ENCODE measurements at regions not wholly inside any gene's neighbourhood (a gene's known extent, or its start where the extent isn't known, plus 50 kb on each side); places are given as distances from the start of the nearest gene placed in this dataset.
"Not testable (repeated sequence)": the region's sequence is repeated elsewhere in the genome, so short reads cannot be mapped to it uniquely, and the experiment has no call there.

DNA sequence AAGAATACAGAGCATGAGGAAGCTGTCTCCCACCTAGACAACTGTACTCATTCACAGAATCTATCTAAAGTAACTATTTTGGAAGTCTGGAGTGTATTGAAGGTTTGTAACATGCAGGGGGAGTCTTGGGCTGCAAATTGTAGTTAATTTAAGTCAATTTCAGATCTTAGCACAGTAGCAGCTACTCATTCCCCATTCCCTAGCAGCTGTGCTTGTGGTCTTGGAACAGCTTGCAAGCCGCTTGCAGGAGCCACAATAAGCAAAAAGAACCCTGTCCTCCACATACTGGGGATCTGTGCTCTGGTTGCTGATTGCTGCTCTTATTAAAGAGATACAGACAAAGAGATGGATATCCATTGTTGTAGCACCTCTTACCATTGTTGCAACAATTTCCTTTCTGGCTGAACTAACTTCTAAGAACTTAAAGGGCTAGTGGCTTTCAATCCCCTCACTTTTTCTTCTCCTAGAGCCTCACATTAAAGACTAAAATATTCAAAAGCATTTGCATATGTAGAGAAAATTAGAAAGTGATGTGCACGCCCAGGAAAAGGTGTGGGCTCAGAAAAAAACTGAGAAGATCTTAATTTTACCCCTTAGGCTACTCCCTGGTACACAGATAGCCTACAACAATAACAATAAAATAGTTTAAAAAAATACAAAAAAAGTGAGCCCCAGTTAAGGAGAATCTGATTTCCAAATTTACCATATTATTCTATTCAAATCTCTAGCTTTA, 1775.1 kb upstream of the PIK3C3 start:
- DNase-seq, result no peak

DNA sequence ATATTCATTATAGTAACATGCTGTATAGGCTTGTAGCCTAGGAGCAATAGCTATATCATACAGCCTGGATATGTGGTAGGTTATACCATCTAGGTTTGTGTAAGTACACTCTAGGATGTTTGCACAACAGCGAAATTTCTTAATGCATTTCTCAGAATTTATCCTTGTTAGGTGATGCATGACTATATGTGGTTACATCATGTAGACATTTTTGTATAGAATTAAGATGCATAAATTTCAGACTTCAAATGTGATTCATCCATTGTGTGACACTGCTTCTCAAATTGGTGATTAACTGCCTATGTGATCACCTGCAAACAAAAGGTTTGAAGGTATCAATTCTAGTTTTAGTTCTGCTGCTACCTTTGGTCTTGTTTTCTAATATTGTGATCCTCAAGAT, 1787.0 kb upstream of the PIK3C3 start:
- no peak for DNase-seq

DNA sequence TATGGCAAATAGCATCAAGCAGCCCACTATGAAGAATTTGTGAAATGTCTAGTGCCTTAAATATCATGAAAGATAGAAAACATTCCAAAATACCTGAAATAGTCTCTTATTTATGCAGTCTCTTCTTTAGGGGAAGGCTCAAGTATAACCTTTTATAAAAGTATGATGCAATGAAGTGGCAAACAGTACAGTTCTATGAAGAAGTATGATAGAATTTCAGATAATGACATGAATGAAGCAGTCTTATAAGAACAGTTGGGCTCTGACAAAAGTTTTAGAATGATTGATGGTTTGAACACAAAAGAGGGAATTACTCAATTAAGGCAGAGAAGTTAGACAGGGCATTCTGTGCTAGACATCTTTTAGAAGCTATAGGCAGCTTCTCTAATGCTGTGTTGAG, 1791.8 kb upstream of the PIK3C3 start:
- DNase-seq, result no peak

DNA sequence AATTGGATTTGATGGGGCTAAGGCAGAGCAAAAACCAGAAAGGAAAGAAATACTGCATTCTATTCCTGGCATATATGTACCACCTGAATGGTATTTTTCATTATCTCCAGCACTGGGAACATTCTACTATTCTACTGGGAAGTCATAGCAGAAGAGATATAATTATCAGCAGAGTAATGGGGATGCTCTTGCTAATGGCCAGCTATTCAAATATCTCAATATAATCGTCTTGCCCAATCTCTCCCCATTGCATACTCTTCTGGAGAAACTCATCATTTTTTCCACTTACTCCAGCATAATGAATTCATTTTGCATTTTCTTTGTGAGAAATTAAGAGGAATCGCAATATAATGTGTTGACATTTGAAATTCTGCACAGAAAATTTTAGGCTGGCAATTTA, 1794.7 kb upstream of the PIK3C3 start:
- no peak for DNase-seq

DNA sequence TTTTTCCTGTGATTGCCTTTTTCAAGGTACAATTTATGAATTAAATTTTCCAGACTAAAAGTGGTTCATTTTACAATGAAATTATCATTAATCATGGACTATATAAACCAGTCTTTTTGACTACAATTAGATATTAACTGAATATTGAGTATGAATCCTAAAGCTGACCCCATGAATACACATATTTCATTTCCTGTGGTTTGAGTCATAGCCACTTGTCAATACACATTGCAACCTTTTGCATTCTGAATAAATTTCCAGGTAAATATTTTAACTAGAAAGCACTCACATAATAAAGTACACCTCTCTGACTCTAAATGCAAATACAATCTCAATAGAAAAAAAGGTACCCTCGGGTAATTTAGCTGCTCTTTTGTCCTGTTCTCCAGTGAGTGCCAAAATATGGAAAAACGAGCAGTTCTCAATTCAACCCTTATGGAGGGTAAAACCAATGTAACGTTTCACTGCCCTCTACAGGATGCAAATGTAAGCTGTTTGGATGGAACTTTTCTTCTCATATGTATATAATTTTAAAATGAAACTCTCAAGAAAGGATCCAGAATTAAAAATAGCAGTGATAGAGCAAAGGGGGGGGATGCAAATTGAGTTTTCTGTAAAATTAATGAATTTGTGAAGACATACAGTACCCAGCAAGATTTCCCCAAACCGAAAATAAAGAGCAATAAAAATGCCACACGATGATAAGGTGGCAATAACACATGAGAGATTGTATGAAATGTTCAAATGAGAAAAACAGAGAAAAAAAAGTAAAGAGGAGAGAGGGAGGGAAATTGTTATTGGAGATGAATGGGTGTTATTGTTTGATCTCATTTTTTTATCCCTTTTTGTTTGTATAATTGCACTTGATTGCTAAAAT, 1795.7 kb upstream of the PIK3C3 start:
- no peak for DNase-seq

DNA sequence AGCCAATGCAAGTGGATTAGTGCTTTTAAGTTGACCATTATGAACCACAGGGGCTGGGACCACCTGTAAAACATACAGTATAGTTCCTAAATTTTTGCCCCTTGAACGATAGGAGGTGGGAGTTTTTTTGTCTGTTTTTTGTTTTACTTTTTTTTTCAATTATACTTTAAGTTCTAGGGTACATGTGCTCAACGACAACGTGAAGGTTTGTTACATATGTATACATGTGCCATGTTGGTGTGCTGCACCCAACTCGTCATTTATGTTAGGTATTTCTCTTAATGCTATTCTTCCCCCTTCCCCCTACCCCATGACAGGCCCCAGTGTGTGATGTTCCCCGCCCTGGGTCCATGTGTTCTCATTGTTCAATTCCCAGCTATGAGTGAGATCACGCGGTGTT, 1797.9 kb upstream of the PIK3C3 start:
- no peak for DNase-seq

DNA sequence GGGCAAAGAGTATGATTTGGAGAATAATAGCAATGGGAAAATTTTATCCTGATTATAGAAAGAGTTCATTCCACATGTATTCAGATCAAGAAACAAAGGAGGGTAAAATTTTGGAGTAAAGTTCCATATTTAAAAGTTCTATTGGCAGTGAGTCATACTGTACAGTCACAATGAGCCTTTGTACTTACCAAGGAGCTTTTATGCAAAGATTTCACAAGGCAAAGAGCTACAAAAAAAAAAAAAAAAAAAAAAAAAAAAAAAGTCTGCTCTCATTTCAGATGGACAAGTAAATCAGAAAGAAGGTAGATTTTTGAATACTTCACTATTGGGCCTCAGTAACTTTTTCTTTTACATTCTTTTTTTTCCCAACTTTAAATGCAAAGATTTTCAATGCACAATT, 1802.2 kb upstream of the PIK3C3 start:
- no peak for DNase-seq

DNA sequence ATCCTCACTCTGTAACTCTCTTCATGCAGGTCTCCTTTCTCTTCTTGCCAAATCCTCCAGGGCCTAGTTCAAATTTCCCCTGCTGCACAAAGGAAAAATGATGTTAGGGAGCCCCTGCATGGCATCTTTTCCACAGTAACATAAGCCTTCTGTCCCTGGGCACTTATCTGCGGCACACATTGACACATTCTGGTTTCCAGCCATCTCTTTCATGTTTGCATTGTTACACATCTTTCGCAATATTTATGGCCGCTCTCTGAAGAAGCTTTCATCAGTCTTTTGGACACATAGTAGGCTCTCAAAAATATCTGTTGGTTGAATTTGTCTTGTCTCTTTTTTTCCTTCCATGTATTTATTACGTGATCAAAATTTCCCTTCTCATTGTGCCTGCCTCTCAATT, 1806.1 kb upstream of the PIK3C3 start:
- no peak for DNase-seq

DNA sequence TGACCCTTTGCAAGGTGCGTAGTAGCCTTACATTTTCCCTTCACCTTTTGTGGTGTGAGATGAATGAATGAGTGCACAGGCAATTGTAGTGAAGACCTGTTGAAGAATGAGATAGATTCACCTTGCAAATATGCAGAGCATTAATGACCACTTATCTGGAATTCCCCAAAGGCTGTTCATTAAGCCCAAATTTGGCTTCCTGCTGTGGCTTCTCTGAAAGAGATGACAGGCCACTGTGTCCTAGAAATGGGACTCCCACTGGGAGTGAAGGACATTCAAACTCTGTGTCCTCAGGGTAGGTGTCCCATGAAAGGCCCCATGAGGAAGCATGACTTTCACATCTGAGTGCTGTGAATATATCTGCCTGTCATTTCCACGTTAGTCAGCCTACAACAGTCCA, 1821.8 kb upstream of the PIK3C3 start:
- DNase-seq, result no peak

DNA sequence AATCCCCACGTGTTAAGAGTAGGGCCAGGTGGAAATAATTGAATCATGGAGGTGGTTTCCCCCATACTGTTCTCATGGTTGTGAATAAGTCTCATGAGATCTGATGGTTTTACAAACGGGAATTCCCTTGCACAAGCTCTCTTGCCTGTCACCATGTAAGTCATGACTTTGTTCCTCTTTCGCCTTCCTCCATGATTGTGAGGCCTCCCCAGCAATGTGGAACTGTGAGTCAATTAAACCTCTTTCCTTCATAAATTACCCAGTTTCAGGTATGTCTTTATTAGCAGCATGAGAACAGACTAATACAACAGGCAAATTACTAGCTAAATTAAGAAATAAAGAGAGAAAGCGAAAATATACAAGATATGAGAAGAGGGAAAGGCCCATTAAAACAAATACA, 1822.6 kb upstream of the PIK3C3 start:
- DNase-seq, result not testable (repeated sequence)

DNA sequence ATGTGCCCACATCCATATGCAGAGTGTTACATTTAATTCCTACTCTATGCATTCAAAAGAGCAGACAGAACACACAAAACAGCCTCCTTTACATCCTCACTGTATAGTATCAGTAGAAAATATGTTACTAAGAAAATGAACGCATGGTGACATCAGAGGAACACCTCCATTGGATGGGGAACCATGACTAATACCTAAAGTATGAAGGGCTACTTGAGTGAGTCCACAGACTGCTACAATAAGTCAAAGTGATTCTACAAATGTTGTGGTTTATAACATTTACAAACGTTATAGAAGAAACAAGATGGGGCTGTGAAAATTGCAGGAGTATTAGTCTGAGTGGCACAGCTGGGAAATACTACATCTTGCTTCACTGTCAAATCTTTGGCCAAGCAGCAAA, 1830.9 kb upstream of the PIK3C3 start:
- DNase-seq, result no peak

DNA sequence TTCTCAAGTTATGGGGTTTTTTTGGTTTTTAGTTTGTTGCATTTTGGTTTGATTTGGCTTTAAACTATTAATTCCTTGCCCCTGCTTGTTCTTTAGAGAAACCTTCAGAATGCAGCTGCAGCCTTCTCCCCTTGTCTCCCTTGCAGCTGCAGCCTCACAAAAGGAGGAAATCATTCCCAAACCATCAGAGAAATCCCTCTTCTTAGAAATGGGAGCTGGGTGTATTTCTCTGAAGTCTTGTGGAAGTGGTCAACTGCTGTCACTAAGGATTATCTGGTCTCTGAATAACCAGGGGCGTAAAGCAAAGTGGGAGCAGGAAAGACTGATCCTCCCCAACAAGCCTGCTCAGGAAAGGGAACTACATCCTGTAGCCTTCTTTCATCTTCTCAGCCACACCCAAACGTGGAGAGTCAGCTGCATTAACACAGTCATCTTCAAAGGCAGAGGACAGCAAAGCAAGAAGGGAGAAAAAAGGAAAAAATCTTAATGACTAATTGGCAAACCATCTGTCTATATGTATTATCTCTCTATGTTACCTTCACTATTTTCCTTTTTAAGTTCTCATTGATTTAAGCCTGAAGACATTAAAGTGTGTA, 1834.1 kb upstream of the PIK3C3 start:
- DNase-seq, result no peak

DNA sequence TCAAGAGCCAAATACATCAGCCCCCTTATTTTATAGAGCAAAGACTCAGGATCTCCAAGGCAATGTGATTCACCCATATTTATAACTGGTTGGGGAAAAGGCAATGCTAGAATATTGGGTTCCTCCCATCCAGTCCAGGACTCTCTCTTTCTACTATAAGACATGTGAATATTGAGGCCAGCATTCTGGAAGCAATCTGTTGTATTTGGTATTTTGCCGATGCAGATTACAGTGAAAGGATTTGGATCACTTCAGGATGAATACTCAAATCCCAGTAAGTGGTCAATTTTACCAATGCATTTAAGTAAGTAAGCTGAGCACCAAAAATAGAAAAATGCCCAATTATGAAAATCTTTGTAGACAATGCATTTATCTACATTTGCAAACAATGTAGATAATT, 1834.7 kb upstream of the PIK3C3 start:
- DNase-seq, result no peak

DNA sequence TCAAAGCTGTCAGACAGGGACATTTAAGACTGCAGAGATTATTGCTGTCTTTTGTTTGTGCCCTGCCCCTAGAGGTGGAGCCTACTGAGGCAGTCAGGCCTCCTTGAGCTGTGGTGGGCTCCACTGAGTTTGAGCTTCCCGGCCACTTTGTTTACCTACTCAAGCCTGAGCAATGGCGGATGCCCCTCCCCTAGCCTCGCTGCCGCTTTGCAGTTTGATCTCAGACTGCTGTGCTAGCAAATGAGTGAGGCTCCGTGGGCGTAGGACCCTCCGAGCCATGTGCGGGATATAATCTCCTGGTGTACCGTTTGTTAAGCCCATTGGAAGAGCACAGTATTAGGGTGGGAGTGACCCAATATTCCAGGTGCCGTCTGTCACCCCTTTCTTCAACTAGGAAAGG, 1835.5 kb upstream of the PIK3C3 start:
- DNase-seq, result not testable (repeated sequence)

DNA sequence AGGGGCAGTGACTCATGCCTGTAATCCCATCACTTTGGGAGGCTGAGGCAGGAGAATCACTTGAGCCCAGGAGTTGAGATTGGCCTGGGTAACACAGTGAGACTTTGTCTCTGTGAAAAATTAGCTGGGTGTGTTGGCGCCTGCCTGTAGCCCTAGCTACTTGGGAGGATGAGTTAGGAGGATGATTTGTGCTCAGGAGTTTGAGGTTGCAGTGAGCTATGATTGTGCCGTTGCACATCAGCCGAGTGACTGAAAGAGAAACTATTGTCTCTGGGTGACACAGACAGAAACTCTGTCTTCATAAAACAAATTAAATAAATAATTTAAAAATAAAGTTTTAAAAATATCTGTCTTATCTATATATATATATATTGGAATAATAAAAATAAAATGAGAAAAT, 1844.6 kb upstream of the PIK3C3 start:
- DNase-seq, result no peak

DNA sequence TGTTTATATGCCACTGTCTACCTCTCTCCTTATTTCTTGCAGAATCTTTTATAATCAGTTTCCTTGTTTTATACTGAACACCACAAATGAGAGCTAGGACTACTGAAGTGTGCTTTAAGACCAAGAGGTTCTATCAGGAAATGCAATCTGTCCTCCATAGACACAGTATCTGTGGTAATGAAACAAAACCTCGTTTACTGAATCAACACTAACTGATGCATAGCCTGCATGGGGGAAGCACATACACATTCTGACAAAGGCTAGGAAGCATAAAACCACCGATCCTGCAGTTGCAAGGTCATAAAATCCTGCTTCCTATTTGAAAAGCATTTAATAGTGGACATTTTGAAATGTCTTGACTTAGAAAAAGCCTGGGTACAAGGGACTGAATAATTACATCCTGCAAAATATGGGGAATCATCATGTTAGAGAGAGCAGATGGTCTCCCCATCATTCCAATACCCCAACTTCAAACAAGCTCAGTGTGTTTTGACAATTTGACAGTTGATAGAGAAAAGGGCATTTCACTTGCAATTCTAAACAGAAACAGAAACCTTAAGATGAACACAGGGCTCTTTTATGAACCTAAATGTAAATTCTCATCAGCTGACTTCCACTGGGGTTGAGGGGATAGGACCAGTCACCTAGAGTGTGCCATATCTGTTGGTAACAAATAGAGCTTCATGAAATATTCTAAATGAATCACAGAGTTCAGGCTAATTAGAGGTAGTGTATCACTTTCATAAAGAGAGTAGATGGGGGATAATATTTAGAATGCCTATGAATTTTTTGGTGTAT, 1845.6 kb upstream of the PIK3C3 start:
- DNase-seq, result no peak

DNA sequence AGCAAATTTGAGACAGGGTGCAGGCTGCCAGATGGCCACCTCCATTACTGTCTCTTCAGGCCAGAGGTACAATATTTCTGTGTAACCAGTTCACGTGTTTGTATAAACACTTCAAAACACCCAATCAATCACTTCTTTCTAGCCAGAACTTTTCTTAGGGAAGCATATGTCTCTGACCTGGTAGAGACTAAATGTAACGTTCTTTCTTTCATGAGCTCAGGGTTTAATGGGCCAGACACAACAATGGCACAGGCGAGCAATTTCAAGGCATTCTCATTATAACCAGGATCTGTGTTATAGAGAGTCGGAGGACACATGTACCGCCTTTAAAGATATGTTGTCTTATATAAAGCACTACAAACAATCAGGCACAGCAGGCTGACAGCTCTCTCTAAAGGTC, 1846.4 kb upstream of the PIK3C3 start:
- DNase-seq, result no peak

DNA sequence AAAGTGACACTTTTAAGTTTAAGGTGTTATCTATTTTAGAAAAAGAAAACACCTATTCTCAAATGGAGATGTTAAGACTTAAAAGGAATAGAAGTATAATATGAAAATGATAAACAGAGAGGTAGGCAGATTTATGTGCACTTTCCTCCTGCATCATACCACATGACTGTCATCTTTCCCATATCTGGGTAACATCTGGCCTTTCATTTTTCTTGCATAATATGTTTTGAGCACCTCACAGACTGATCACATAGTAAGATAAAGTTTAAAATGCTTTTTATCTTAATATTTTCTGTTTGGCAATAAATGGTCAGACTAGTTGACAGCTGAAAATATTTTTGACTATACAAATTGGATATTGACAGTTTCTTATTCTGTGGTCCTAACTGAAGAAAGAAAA, 1852.1 kb upstream of the PIK3C3 start:
- no peak for DNase-seq

DNA sequence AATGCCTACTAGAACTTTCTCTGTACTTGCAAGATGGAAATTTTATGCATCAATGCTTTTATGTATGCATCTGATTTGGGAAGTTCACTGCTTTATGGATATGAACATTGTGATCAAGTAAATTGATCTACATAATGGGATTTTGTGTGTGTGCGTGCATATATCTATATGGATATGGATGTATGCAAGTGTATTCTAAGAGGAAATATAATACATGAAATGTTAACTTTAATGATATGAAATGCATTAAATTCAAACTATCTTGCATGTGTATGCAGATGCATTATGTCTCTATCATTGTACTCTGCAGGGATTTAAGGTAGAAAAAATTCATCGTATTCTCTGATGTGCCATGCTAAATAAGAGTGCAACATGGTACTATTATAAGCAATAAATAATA, 1855.4 kb upstream of the PIK3C3 start:
- DNase-seq, result no peak

DNA sequence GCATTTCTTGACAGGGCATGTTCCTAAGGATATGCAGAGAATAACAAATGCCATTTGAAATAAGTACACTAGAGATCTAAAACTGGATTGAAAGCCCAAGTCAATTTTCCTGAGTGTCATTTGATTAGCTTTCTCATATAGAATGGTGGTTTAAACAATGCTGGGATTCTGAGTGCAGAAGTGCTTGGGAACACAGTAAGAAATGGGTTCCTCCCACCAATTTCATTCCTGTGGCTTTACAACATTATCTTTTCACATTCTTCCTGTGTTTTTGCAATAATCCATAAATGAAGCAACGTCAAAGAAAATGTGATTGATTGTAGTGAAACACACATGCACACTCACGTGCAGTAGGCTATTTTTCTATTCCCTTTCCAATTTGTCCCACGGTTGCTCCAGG, 1858.4 kb upstream of the PIK3C3 start:
- no peak for DNase-seq

DNA sequence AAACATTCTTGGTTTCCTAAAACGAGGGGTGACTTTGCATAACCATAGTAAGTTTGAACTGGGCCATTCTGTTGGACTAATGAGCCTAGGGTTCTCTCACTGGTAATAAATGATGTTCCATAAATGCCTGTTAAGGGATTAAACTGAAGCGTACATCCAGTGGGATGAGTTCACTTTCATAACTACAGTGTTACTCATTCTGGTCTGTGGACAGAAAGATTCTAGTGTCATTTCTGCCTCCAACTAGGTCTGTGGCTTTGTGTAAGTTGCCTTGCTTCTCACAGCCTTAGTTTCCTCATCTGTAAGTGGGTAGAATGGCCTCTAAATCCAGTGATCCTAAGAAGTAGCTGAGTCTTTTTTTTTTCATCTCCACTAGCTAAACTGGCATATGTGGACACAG, 1860.6 kb upstream of the PIK3C3 start:
- no peak for DNase-seq

DNA sequence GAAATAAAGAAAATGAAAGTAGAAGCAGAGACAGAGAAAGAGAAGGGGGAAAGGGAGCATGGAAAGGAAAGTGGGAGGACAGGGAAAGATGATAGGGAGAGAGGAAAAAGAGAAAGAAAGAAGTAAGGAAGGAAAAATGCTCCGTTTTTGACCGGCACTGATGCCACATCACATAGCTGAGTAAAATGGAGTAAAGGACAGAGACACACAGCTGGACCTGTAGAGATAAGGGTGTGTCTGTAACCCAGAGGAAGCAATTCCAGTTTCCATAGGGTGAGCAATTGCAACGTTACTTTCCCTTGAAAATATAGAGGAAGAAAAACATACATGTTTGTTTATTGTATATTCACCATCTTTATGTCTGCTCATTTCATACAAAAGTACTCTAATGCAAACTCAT, 1866.9 kb upstream of the PIK3C3 start:
- DNase-seq, result no peak

DNA sequence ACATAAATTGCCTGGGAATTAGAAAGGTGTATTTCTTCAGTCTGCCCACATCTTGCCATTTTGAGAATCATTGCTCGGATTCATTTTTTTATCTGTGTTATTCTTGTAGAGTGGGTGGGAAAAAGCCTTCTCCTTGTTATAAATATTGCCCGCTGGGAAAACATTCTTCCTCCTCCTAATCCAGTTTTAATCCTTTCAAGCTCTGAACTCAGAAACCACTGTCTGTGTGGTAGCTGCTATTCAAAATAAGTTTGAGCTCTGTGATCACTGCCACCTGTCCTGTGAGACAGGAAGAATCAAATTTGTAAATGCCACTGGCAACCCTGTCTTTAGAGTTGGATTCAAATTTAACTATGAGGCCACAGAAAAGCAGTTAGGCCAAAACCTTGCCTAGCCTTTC, 1875.2 kb upstream of the PIK3C3 start:
- DNase-seq, result no peak
